A673 (cell line): ENCODE measurements at regions not wholly inside any gene's neighbourhood (a gene's known extent, or its start where the extent isn't known, plus 50 kb on each side); places are given as distances from the start of the nearest gene placed in this dataset. TPM values are rescaled to one million over a fixed set of nuclear protein-coding genes. Genes with fewer than 3 reads are reported as not detected.

ENCODE experiments used
- BruUV-seq: library from RNA; stranded (reverse); fragments of 400-500 nt; replicated peaks from 2 replicates; lab custom pipeline; 2021; lab: Mats Ljungman, UMichigan
- CTCF ChIA-PET: fragments of 300-600 bp; sonication (Branson Sonifier 250); formaldehyde crosslinking; loops from one replicate; lab custom pipeline; 2022; ENCODE audit warnings: antibody characterized with exemption; lab: Charles Lee
- POLR2A ChIA-PET: fragments of 300-600 bp; sonication (Branson Sonifier 250); formaldehyde crosslinking; loops from one replicate; lab custom pipeline; 2022; ENCODE audit warnings: antibody characterized with exemption; ENCODE audit not compliant: low non-redundant PET; lab: Charles Lee
- DNase-seq: peaks from one replicate; pipeline ENCODE4 v3.0.0-alpha.2; 2015; ENCODE audit warnings: low spot score
- H3K27ac ChIP-seq: fragments of 200-600 bp; sonication (generic); 2 replicates; pipeline ENCODE4 v1.5.1; 2016; ENCODE audit warnings: mixed run types, low read depth, mild to moderate bottlenecking, mixed read lengths, antibody characterized with exemption, low read length; ENCODE audit not compliant: poor library complexity, severe bottlenecking
- H3K27me3 ChIP-seq: fragments of 200-600 bp; sonication (generic); replicated peaks from 2 replicates; pipeline ENCODE4 v1.6.1; 2017; ENCODE audit warnings: mixed run types, low read depth, mild to moderate bottlenecking, mixed read lengths, antibody characterized with exemption, low read length; ENCODE audit not compliant: insufficient read depth, poor library complexity
- H3K36me3 ChIP-seq: fragments of 200-600 bp; sonication (generic); 2 replicates; pipeline ENCODE4 v1.6.1; 2016; ENCODE audit warnings: mixed run types, mild to moderate bottlenecking, mixed read lengths, antibody characterized with exemption, low read length; ENCODE audit not compliant: insufficient read depth, poor library complexity, severe bottlenecking
- H3K4me1 ChIP-seq: fragments of 200-600 bp; sonication (generic); 2 replicates; pipeline ENCODE4 v1.6.1; 2017; ENCODE audit warnings: mixed run types, mild to moderate bottlenecking, mixed read lengths, antibody characterized with exemption, low read length; ENCODE audit not compliant: insufficient read depth, poor library complexity, severe bottlenecking
- H3K4me3 ChIP-seq: fragments of 200-600 bp; sonication (generic); 2 replicates; pipeline ENCODE4 v1.5.1; 2016; ENCODE audit warnings: low read depth, mixed run types, mild to moderate bottlenecking, mixed read lengths, low read length; ENCODE audit not compliant: poor library complexity, severe bottlenecking
- H3K9me3 ChIP-seq: fragments of 200-600 bp; sonication (generic); 2 replicates; pipeline ENCODE4 v1.6.1; 2016; ENCODE audit warnings: mixed run types, low read depth, mild to moderate bottlenecking, mixed read lengths, antibody characterized with exemption, low read length; ENCODE audit not compliant: poor library complexity, severe bottlenecking
- EZH2 ChIP-seq: fragments of 200-600 bp; sonication (generic); IDR thresholded peaks from 2 replicates; pipeline ENCODE4 v1.6.1; 2017; ENCODE audit warnings: borderline replicate concordance, low read depth, mild to moderate bottlenecking, mixed read lengths, antibody characterized with exemption, low read length; ENCODE audit not compliant: poor library complexity, severe bottlenecking
- intact Hi-C: fragments of 100-400 bp; cut with micrococcal nuclease; formaldehyde crosslinking; loops from one replicate; pipeline ENCODE4 v1.10.0; 2022; ENCODE audit not compliant: unreplicated experiment
- microRNA-seq: library from miRNA; unstranded; fragments of <30 nt; microRNA quantifications from one replicate; pipeline ENCODE4 v1.2.0, GENCODE V29; 2021
- TF ChIP-seq, protein P1 (sequence below): fragments of 300-800, 200-600 bp; sonication (generic); conservative IDR thresholded peaks from 2 replicates; pipeline ENCODE4 v1.5.1; 2017; ENCODE audit warnings: low read depth, mild to moderate bottlenecking, antibody characterized with exemption, low read length, moderate library complexity, mixed read lengths

DNA sequence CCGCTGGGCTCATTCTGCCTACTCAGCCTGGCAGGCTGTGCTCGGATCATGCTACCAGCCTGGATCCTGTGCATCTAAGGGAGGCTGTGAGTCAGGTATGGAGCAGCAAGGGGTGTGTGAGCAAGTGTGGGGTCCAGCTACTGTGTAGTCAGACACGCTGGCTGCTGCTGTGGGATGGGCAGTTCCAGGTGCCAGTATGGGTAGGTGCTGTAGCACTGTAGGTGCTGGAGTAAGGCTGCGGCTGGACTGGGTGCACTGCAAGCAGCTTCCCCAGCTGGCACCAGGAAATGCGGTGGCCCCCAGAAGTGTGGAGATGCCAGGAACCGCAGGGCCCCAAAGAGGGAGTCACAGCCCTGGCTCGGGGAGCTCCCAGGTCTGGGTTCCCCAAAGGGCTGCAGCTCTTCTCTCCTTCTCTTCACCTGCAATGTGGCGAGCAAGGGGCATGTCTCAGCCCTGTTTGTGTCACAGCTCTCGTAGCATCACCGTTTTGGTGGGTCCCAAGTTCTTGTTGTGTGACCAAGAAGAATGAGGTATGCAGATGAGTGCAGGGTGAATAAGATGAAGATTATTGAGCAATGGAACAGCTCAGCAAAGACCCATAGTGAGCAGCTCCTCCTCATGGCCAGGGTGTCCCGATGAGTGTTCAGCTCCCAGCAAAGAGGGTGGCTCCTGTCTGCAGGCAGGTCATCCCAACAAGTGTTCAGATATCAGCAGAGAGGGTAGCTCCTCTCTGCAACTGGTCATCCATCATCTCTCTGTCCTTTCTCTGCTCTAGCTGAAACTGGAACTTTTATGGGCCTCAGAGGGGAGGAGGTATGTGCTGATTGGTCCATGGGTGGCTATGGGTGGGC lies 462.9 kb downstream of the TBC1D22A start:
- Histone ChIP-seq H3K36me3 (no peaks in the 10 kb centered on the region), H3K27ac (no peak overlapping the region), H3K9me3 (no peaks in the 10 kb centered on the region), H3K4me1 (no peaks in the 10 kb centered on the region), H3K27me3 (peaks cover 19% of the 10 kb centered on the region), H3K4me3 (no peak overlapping the region)
- intact Hi-C loops: no loop called here
- TF ChIP-seq EZH2: no peak
- TF ChIP-seq, protein P1, sequence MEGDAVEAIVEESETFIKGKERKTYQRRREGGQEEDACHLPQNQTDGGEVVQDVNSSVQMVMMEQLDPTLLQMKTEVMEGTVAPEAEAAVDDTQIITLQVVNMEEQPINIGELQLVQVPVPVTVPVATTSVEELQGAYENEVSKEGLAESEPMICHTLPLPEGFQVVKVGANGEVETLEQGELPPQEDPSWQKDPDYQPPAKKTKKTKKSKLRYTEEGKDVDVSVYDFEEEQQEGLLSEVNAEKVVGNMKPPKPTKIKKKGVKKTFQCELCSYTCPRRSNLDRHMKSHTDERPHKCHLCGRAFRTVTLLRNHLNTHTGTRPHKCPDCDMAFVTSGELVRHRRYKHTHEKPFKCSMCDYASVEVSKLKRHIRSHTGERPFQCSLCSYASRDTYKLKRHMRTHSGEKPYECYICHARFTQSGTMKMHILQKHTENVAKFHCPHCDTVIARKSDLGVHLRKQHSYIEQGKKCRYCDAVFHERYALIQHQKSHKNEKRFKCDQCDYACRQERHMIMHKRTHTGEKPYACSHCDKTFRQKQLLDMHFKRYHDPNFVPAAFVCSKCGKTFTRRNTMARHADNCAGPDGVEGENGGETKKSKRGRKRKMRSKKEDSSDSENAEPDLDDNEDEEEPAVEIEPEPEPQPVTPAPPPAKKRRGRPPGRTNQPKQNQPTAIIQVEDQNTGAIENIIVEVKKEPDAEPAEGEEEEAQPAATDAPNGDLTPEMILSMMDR: no peak
- BruUV-seq: no TSS peak
- ChIA-PET POLR2A (no interaction called here), CTCF (no interaction called here)
- DNase-seq: no peak

Small RNA genes lying in the stretch of these regions (microRNA-seq; reads per million reads assigned to microRNA genes)
- gene MIR3201 (not detected), gene MIR3667 (not detected), gene MIR4535 (not detected)
